ENCODE measurements at regions not wholly inside any gene's neighbourhood (a gene's known extent, or its start where the extent isn't known, plus 50 kb on each side); places are given as distances from the start of the nearest gene placed in this dataset.

DNA sequence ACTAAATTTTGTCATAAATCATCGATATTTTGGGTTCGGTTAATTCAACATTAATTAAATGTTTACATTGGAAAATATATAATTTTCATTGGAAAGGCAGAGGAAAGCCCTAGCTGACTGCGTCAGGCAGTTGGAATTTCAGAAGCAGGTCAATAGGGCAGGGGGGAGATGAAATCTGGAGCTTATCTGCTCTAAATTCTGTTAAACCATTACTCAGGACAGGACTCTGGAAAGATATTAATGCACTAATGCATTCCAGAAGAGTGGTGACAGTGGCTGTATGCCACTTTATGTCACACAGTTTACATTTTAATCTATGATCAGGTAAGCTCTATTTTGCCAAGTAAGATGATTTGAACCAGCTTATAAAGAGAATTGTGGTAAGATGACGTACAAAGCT is 153.0 kb upstream of the B3GALT2 start:
- TF ChIP-seq NFIX (CRISPR knock-in tag; IDR thresholded peaks at IDR 0.05; ENCODE audit: low read depth) = no peak
- no peak for TF ChIP-seq CTCF (IDR thresholded peaks at IDR 0.05 in 2 of 3, conservative IDR thresholded peaks at IDR 0.05 in 1 of 3; ENCODE audit: insufficient read depth in 2 of 3, low read depth in 1 of 3, low read length in 3 of 3)
- TF ChIP-seq PTRF (tag; IDR thresholded peaks at IDR 0.05) = no peak
- TF ChIP-seq SAP30 (IDR thresholded peaks at IDR 0.05; ENCODE audit: borderline replicate concordance, insufficient read depth, low read depth, low read length, poor library complexity, severe bottlenecking) = no peak
- no peak for TF ChIP-seq ELF1 (tag; IDR thresholded peaks at IDR 0.05)
- TF ChIP-seq LARP7 (IDR thresholded peaks at IDR 0.05) = no peak
- TF ChIP-seq USF2 (CRISPR knock-in tag; IDR thresholded peaks at IDR 0.05) = no peak
- TF ChIP-seq ZNF696 (CRISPR knock-in tag; conservative IDR thresholded peaks at IDR 0.05) = no peak
- TF ChIP-seq, protein P1, sequence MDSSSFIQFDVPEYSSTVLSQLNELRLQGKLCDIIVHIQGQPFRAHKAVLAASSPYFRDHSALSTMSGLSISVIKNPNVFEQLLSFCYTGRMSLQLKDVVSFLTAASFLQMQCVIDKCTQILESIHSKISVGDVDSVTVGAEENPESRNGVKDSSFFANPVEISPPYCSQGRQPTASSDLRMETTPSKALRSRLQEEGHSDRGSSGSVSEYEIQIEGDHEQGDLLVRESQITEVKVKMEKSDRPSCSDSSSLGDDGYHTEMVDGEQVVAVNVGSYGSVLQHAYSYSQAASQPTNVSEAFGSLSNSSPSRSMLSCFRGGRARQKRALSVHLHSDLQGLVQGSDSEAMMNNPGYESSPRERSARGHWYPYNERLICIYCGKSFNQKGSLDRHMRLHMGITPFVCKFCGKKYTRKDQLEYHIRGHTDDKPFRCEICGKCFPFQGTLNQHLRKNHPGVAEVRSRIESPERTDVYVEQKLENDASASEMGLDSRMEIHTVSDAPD (CRISPR knock-in tag; IDR thresholded peaks at IDR 0.05) = no peak
- TF ChIP-seq RAD21 (CRISPR knock-in tag; conservative IDR thresholded peaks at IDR 0.05 in 1 of 2, IDR thresholded peaks at IDR 0.05 in 1 of 2) = no peak
- TF ChIP-seq JUN (IDR thresholded peaks at IDR 0.05; ENCODE audit: borderline replicate concordance, low read depth, low read length) = no peak
- no peak for TF ChIP-seq JUN (CRISPR knock-in tag; IDR thresholded peaks at IDR 0.05; ENCODE audit: borderline replicate concordance)
- TF ChIP-seq, protein P2, sequence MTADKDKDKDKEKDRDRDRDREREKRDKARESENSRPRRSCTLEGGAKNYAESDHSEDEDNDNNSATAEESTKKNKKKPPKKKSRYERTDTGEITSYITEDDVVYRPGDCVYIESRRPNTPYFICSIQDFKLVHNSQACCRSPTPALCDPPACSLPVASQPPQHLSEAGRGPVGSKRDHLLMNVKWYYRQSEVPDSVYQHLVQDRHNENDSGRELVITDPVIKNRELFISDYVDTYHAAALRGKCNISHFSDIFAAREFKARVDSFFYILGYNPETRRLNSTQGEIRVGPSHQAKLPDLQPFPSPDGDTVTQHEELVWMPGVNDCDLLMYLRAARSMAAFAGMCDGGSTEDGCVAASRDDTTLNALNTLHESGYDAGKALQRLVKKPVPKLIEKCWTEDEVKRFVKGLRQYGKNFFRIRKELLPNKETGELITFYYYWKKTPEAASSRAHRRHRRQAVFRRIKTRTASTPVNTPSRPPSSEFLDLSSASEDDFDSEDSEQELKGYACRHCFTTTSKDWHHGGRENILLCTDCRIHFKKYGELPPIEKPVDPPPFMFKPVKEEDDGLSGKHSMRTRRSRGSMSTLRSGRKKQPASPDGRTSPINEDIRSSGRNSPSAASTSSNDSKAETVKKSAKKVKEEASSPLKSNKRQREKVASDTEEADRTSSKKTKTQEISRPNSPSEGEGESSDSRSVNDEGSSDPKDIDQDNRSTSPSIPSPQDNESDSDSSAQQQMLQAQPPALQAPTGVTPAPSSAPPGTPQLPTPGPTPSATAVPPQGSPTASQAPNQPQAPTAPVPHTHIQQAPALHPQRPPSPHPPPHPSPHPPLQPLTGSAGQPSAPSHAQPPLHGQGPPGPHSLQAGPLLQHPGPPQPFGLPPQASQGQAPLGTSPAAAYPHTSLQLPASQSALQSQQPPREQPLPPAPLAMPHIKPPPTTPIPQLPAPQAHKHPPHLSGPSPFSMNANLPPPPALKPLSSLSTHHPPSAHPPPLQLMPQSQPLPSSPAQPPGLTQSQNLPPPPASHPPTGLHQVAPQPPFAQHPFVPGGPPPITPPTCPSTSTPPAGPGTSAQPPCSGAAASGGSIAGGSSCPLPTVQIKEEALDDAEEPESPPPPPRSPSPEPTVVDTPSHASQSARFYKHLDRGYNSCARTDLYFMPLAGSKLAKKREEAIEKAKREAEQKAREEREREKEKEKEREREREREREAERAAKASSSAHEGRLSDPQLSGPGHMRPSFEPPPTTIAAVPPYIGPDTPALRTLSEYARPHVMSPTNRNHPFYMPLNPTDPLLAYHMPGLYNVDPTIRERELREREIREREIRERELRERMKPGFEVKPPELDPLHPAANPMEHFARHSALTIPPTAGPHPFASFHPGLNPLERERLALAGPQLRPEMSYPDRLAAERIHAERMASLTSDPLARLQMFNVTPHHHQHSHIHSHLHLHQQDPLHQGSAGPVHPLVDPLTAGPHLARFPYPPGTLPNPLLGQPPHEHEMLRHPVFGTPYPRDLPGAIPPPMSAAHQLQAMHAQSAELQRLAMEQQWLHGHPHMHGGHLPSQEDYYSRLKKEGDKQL (CRISPR knock-in tag; IDR thresholded peaks at IDR 0.05; ENCODE audit: borderline replicate concordance) = no peak
- TF ChIP-seq ZNF274 (IDR thresholded peaks at IDR 0.05; ENCODE audit: borderline replicate concordance, low read depth, low read length) = no peak

Measured in K562 (cell line).